Fibroblast of the aortic adventitia (primary cell): ENCODE measurements at regions not wholly inside any gene's neighbourhood (a gene's known extent, or its start where the extent isn't known, plus 50 kb on each side); places are given as distances from the start of the nearest gene placed in this dataset.

ENCODE experiments used
- DNase-seq: peaks from one replicate; pipeline ENCODE4 v3.0.0-alpha.2; 2010; ENCODE audit warnings: low read depth
- H3K4me3 ChIP-seq: 2 replicates; pipeline ENCODE4 v1.5.1; 2011; ENCODE audit warnings: low read depth, mild to moderate bottlenecking, control low read depth, low read length, moderate library complexity
- CTCF ChIP-seq: IDR thresholded peaks from 2 replicates; pipeline ENCODE4 v1.5.1; 2011; ENCODE audit warnings: mild to moderate bottlenecking, low read length, control low read depth, inconsistent platforms; ENCODE audit not compliant: insufficient read depth

- TF ChIP-seq CTCF = no peak
- no peak overlapping the region for H3K4me3 ChIP-seq
- no peak for DNase-seq
Observed at GRCh38 chr20:60242836-60243505, 284.7 kb downstream of the CDH26 start.

DNA sequence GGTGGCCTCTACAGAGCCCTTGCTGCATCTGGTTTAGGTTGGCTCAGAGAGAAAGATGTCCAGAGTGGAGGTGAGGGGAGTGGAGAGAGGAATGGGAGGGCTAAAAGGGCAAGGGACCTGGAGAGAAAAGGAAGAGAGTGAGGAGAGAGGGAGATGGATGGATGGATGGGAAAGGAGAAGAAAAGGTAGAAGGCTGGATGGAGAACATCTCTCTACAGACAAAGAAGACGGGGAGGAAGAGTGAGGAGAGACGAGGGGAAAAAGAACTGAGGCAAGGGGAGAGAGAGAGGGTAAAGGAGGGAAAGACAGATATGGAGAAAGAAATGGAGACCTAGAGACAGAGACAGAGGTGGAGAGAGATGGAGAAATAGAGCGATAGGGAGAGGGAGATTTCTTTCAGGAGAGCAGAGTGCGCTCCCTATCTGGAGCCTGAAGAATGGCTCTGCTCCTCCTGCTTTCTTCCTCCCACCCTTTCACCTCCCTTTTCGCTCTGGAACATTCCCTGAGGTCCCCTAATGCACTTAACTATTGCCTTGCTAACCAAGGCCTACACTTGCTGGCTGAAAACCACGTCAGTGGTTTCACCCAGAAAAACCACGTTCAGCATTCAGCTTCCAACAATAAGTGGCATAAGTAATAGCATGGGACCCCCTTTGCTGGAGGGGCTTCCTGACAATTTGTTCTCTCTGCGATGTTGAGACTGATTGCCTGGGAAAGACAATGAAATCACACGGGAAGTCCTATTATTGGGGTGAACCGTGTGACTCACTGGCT is 286.3 kb downstream of the CDH26 start:
- no peak for DNase-seq
- no peak overlapping the region for H3K4me3 ChIP-seq
- TF ChIP-seq CTCF = no peak

- no peak for TF ChIP-seq CTCF
- no peak overlapping the region for H3K4me3 ChIP-seq
- DNase-seq = no peak
Observed at GRCh38 chr20:60246751-60247150, 288.5 kb downstream of the CDH26 start.

DNA sequence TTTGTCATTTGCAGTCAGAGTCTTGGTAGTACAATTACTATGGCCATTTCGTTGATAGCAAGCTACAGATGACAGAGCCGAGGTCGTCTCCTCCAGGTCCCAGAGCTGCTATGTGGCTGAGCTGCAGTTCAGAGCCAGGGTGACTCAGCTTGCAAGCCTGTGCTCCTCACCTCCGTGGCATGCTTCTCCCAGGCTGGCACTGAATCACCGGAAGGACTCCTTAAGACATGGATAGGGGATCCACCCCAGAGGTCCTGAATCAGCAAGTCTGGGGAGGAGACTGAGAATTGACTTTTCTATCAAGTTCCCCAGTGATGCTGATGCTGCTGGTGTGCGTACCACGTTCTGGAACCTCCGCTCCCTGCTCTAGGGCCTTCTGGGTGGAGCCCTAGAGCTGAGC is 291.2 kb downstream of the CDH26 start:
- DNase-seq = peak; percentile 87
- H3K4me3 ChIP-seq = no peak overlapping the region
- no peak for TF ChIP-seq CTCF

DNA sequence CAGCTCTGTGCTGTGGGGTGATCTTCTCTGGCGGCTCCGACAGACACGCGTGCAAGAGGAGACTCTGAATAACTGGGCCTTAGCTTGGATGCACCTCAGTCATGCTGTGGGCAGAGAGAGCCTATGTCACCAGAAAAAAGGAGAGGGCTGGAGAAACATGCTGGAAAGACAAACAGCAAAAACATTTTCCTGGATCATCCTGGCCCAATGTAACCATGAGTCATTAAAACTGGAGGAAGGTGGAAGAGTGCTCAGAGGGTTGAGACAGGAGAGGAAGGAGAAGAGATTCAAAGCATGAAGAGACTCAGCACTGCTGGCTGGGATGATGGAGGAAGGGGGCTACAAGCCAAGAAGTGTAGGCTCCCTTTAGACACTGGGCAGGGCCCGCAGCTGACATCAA is 292.0 kb downstream of the CDH26 start:
- no peak for TF ChIP-seq CTCF
- peak; percentile 11 for DNase-seq
- H3K4me3 ChIP-seq = no peak overlapping the region

DNA sequence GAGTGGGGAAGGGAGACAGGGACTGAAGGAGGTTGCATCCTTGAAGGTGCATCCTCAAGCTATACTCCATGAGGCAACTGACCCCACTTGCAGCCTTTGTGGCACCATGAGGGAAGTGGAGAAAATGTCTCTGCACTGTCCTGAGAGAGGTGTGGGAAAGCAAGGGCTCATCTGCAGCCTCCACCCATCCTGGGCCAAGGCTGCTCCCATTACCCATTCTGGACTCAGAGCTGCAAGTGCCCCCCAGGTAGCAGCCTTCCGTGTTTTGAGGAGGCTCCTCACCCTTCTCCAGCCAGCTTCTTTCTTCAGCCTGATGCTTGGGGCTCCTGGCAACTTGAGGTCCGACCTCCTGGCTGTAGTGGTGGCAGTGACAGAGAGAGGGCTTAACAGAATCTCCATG is 294.6 kb downstream of the CDH26 start:
- no peak for DNase-seq
- no peak for TF ChIP-seq CTCF
- H3K4me3 ChIP-seq = no peak overlapping the region
